ENCODE measurements at regions not wholly inside any gene's neighbourhood (a gene's known extent, or its start where the extent isn't known, plus 50 kb on each side); places are given as distances from the start of the nearest gene placed in this dataset.

DNA sequence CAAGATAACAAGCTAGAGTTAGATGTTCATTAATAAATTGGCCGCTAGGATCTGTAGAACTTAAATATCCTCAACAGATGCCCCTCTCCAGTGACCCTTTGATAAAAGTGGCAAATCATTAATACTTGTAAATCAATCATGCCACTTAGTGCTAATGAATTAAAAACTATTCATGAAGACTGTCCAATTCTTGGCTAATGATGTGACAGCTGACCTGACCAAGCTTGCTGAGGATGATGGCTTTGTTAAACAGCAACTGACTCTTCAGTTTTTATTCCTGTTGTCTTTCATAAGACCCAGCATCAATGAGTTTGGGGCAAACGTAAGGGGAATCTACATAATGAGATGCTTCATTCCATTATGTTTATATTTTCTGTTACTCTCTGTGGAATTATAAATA, 396.8 kb upstream of the NMUR2 start (continued):
- TF ChIP-seq, protein P1, sequence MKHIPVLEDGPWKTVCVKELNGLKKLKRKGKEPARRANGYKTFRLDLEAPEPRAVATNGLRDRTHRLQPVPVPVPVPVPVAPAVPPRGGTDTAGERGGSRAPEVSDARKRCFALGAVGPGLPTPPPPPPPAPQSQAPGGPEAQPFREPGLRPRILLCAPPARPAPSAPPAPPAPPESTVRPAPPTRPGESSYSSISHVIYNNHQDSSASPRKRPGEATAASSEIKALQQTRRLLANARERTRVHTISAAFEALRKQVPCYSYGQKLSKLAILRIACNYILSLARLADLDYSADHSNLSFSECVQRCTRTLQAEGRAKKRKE (CRISPR knock-in tag; IDR thresholded peaks at IDR 0.05; ENCODE audit: low read depth): no peak
- no peak for TF ChIP-seq CEBPB (IDR thresholded peaks at IDR 0.05)
- no peak for TF ChIP-seq EHF (CRISPR knock-in tag; IDR thresholded peaks at IDR 0.05)

DNA sequence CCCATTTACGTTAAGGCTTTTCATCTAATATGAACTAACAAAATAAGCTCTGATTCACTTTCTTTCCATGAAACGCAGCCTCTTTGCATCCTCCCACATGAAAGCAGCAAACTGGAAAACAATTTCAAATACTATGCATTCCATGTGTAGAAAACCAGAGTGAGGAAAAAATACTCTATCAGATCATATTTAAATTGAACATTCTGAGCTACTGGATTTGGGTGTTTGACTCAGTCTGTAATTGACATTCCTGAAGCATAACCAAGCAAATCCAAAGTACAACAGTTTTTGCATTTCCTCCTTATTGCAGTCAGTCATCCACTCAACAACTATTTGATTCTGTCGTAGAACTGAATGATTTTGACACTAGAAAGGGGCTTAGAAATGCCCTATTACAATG, 399.1 kb upstream of the NMUR2 start:
- no peak for TF ChIP-seq CBX8 (IDR thresholded peaks at IDR 0.05)
- no peak for TF ChIP-seq ZC3H11A (IDR thresholded peaks at IDR 0.05)
- TF ChIP-seq E2F6 (IDR thresholded peaks at IDR 0.05; ENCODE audit: borderline replicate concordance, low read depth): no peak
- TF ChIP-seq EHF (CRISPR knock-in tag; IDR thresholded peaks at IDR 0.05): no peak
- no peak for TF ChIP-seq POLR2A (IDR thresholded peaks at IDR 0.05; ENCODE audit: low read length)
- DNase-seq (ENCODE audit: low read depth in 1 of 2, low spot score in 1 of 2) (no peak), FAIRE-seq (no peak), ATAC-seq (no peak)
- ChIA-PET POLR2A (no interaction called here), CTCF (no interaction called here)
- Histone ChIP-seq H3K4me3 (no peak overlapping the region), H3K4me1 (no peaks in the 10 kb centered on the region), H3K27ac (no peak overlapping the region), H3K9me3 (no peaks in the 10 kb centered on the region), H3K4me2 (no peak overlapping the region)
- 3% methylated on average over 3 of the region's 3 CpGs for WGBS (ENCODE audit: missing lambda C conversion rate)

- H3K27ac ChIP-seq: peak overlapping the region in 1 of 2 experiments; percentile 12; a peak in 1 of 6 replicates
- no peak for ATAC-seq
- peak; percentile 92 for TF ChIP-seq TP53 (CRISPR knock-in tag; IDR thresholded peaks at IDR 0.05)
- TF ChIP-seq NR3C1 (IDR thresholded peaks at IDR 0.05): no peak
- no peak for FAIRE-seq
- WGBS (ENCODE audit: missing lambda C conversion rate): 17% methylated on average over 5 of the region's 5 CpGs
- H3K4me2 ChIP-seq: no peak overlapping the region
- H3K9me3 ChIP-seq: 0 out of 3 replicates have a peak, but pooled peaks cover 2% of the 10 kb centered on the region
- CTCF ChIA-PET: no interaction called here
- no peaks in the 10 kb centered on the region for H3K4me1 ChIP-seq
- DNase-seq (ENCODE audit: low read depth in 1 of 2, low spot score in 1 of 2): peak in 1 of 2 experiments; percentile 60
- H3K4me3 ChIP-seq: no peak overlapping the region
- POLR2A ChIA-PET: no interaction called here
Observed at GRCh38 chr5:152811988-152812387, 406.9 kb upstream of the NMUR2 start.

DNA sequence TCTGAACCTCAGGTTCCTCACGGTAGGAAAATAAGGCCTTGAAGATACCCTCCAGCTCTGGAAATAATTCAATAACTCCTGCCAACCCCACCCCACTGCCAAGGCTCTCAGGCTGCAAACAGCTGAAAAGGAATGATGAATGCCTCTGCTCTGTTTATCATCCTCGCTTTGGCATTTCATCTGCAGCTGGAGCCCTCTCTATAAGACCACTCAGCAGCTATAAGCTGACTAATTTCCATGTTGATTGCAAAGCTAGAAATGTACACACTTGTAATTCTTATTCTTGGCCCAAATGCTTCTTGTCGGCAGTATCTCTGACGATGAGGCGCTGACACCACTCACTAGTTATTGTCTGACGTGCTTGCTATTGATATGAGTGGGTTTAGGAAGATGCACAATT, 408.4 kb upstream of the NMUR2 start:
- ChIA-PET POLR2A (no interaction called here), CTCF (no interaction called here)
- 41% methylated on average over 6 of the region's 6 CpGs for WGBS (ENCODE audit: missing lambda C conversion rate)
- Histone ChIP-seq H3K4me2 (no peak overlapping the region), H3K4me1 (no peaks in the 10 kb centered on the region), H3K27ac (no peak overlapping the region), H3K9me3 (0 out of 3 replicates have a peak, but pooled peaks cover 2% of the 10 kb centered on the region), H3K4me3 (no peak overlapping the region)
- ATAC-seq: no peak
- DNase-seq (ENCODE audit: low read depth in 1 of 2, low spot score in 1 of 2): no peak
- no peak for TF ChIP-seq EHF (CRISPR knock-in tag; IDR thresholded peaks at IDR 0.05)
- no peak for TF ChIP-seq MYC (IDR thresholded peaks at IDR 0.05; ENCODE audit: borderline replicate concordance, low read length)
- no peak for TF ChIP-seq ESRRA (IDR thresholded peaks at IDR 0.05; ENCODE audit: borderline replicate concordance, low read length)
- no peak for TF ChIP-seq POLR2AphosphoS2 (conservative IDR thresholded peaks at IDR 0.05; ENCODE audit: low read length)
- no peak for TF ChIP-seq HOXA7 (CRISPR knock-in tag; IDR thresholded peaks at IDR 0.05)
- no peak for TF ChIP-seq ZNF302 (CRISPR knock-in tag; IDR thresholded peaks at IDR 0.05)
- TF ChIP-seq HDAC2 (IDR thresholded peaks at IDR 0.05): no peak
- TF ChIP-seq, protein P2, sequence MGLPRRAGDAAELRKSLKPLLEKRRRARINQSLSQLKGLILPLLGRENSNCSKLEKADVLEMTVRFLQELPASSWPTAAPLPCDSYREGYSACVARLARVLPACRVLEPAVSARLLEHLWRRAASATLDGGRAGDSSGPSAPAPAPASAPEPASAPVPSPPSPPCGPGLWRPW (IDR thresholded peaks at IDR 0.05): no peak
- no peak for TF ChIP-seq CBX2 (IDR thresholded peaks at IDR 0.05; ENCODE audit: borderline replicate concordance, low read depth)
- TF ChIP-seq RNF2 (IDR thresholded peaks at IDR 0.05; ENCODE audit: borderline replicate concordance, low read depth): no peak
- no peak for FAIRE-seq

- Histone ChIP-seq H3K4me2 (no peak overlapping the region), H3K27ac (no peak overlapping the region), H3K4me3 (no peak overlapping the region), H3K9me3 (no peaks in the 10 kb centered on the region), H3K4me1 (no peaks in the 10 kb centered on the region)
- ChIA-PET CTCF (no interaction called here), POLR2A (no interaction called here)
- FAIRE-seq (no peak), DNase-seq (ENCODE audit: low read depth in 1 of 2, low spot score in 1 of 2) (no peak), ATAC-seq (no peak)
- TF ChIP-seq, protein P2 (IDR thresholded peaks at IDR 0.05): no peak
Observed at GRCh38 chr5:152819891-152820290, 414.8 kb upstream of the NMUR2 start.
